ENCODE measurements at regions not wholly inside any gene's neighbourhood (a gene's known extent, or its start where the extent isn't known, plus 50 kb on each side); places are given as distances from the start of the nearest gene placed in this dataset.

- H3K9ac ChIP-seq (ENCODE audit: low read depth, low read length): no peak overlapping the region
- no peak overlapping the region for H2BK120ac ChIP-seq (ENCODE audit: low read depth, low read length)
- ATAC-seq (ENCODE audit: low read depth): peak; percentile 92
- no peak overlapping the region for H2AFZ ChIP-seq (replicated peaks; ENCODE audit: low read length, poor library complexity)
- peaks cover 1% of the 10 kb centered on the region; the same call in 1 of the 2 replicates for H3K4me1 ChIP-seq (ENCODE audit: control insufficient read depth, insufficient read depth, low read length)
- H3K23ac ChIP-seq (ENCODE audit: low read depth, low read length): no peak overlapping the region
- no peak overlapping the region for H4K91ac ChIP-seq (ENCODE audit: insufficient read depth, low read depth, low read length)
- in situ Hi-C loops (cut with MboI; ENCODE audit: low sequenced_read_pairs): no loop called here
- no peaks in the 10 kb centered on the region for H3K27me3 ChIP-seq (ENCODE audit: control insufficient read depth, insufficient read depth, low read length)
- no peaks in the 10 kb centered on the region for H4K20me1 ChIP-seq (ENCODE audit: insufficient read depth, low read length)
- TF ChIP-seq NFE2L2 (IDR thresholded peaks at IDR 0.05; ENCODE audit: low read depth, low read length) (no peak), RCOR1 (IDR thresholded peaks at IDR 0.05; ENCODE audit: insufficient replicate concordance, low read length) (no peak), MAZ (IDR thresholded peaks at IDR 0.05; ENCODE audit: borderline replicate concordance, low read depth, low read length) (no peak), BHLHE40 (IDR thresholded peaks at IDR 0.05; ENCODE audit: low read depth, low read length) (no peak), CHD1 (IDR thresholded peaks at IDR 0.05; ENCODE audit: low read depth, low read length) (no peak), POLR2A (IDR thresholded peaks at IDR 0.05; ENCODE audit: low read depth, low read length) (no peak), RFX5 (IDR thresholded peaks at IDR 0.05; ENCODE audit: low read depth, low read length) (no peak), RAD21 (IDR thresholded peaks at IDR 0.05; ENCODE audit: low read length) (peak; percentile 47), FOS (IDR thresholded peaks at IDR 0.05; ENCODE audit: low read depth, low read length) (no peak), SMC3 (IDR thresholded peaks at IDR 0.05; ENCODE audit: low read depth, low read length) (0 out of 2 replicates have a peak, but pooled peaks have one; percentile 25), CEBPB (IDR thresholded peaks at IDR 0.05; ENCODE audit: low read depth, low read length) (no peak), MAFK (IDR thresholded peaks at IDR 0.05; ENCODE audit: low read depth, low read length) (no peak), CTCF (conservative IDR thresholded peaks at IDR 0.05; ENCODE audit: low read depth, low read length) (peak; percentile 45; the same call in 1 of the 2 replicates)
- TF ChIP-seq, protein P1, sequence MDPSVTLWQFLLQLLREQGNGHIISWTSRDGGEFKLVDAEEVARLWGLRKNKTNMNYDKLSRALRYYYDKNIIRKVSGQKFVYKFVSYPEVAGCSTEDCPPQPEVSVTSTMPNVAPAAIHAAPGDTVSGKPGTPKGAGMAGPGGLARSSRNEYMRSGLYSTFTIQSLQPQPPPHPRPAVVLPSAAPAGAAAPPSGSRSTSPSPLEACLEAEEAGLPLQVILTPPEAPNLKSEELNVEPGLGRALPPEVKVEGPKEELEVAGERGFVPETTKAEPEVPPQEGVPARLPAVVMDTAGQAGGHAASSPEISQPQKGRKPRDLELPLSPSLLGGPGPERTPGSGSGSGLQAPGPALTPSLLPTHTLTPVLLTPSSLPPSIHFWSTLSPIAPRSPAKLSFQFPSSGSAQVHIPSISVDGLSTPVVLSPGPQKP (IDR thresholded peaks at IDR 0.05; ENCODE audit: borderline replicate concordance, low read depth, low read length): no peak
- TF ChIP-seq, protein P2, sequence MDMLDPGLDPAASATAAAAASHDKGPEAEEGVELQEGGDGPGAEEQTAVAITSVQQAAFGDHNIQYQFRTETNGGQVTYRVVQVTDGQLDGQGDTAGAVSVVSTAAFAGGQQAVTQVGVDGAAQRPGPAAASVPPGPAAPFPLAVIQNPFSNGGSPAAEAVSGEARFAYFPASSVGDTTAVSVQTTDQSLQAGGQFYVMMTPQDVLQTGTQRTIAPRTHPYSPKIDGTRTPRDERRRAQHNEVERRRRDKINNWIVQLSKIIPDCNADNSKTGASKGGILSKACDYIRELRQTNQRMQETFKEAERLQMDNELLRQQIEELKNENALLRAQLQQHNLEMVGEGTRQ (IDR thresholded peaks at IDR 0.05; ENCODE audit: low read depth, low read length): no peak
- dilution Hi-C loops (cut with HindIII; ENCODE audit: low sequenced_read_pairs, unreplicated experiment): no loop called here
- WGBS, 2 experiments (ENCODE audit: extremely low coverage in 2 of 2, insufficient read length in 1 of 2): no CpG with 5 or more reads among the region's 1 CpG
- H4K5ac ChIP-seq (ENCODE audit: low read depth, low read length): peak overlapping the region; percentile 63; the same call in 1 of the 2 replicates
- no peak overlapping the region for H3K27ac ChIP-seq (ENCODE audit: insufficient read depth, low read length)
- no peaks in the 10 kb centered on the region for H3K36me3 ChIP-seq (ENCODE audit: control insufficient read depth, insufficient read depth, low read length)
- ChIA-PET CTCF (interaction anchor here (0.7 to 1.2 kb wide), 2 partner anchors 10 to 41 kb away, joined by 3 read pairs; no protein-coding TSS in a partner anchor), POLR2A (ENCODE audit: unreplicated experiment) (no interaction called here)
- H2AK5ac ChIP-seq (ENCODE audit: low read depth, low read length): no peak overlapping the region
- H3K14ac ChIP-seq (replicated peaks; ENCODE audit: low read depth, low read length): no peak overlapping the region
- H3K4me3 ChIP-seq (ENCODE audit: insufficient read depth, low read depth, low read length): no peak overlapping the region
- no peak overlapping the region; the same call in 1 of the 2 replicates for H2BK20ac ChIP-seq (ENCODE audit: low read depth, low read length)
- no peaks in the 10 kb centered on the region for H3K79me1 ChIP-seq (ENCODE audit: low read depth in 1 of 2, low read length in 2 of 2)
- DNase-seq: peak; percentile 28
- no TSS peak for BruUV-seq (replicated peaks)
- no peak overlapping the region for H3K18ac ChIP-seq (ENCODE audit: low read depth, low read length)
- no peak overlapping the region for H4K8ac ChIP-seq (ENCODE audit: low read depth in 2 of 2, low read length in 2 of 2)
- no peak overlapping the region for H3K56ac ChIP-seq (ENCODE audit: extremely low read depth, insufficient read depth, low read length)
- no peak overlapping the region for H3K4ac ChIP-seq (ENCODE audit: low read depth, low read length)
- intact Hi-C loops (cut with micrococcal nuclease): loop anchor here (10.0 kb wide), 1 partner anchor 318 kb away; no protein-coding TSS in a partner anchor
- no peaks in the 10 kb centered on the region for H3K9me1 ChIP-seq (ENCODE audit: insufficient read depth, low read length)
- no peak overlapping the region for H3K4me2 ChIP-seq (ENCODE audit: low read depth, low read length)
- H2AK9ac ChIP-seq (replicated peaks; ENCODE audit: low read depth, low read length, poor library complexity): no peak overlapping the region
- no peaks in the 10 kb centered on the region for H3K9me3 ChIP-seq (ENCODE audit: control insufficient read depth, insufficient read depth, low read length)
- no peak overlapping the region for H2BK5ac ChIP-seq (ENCODE audit: low read depth, low read length, poor library complexity, severe bottlenecking)
- H2BK15ac ChIP-seq (ENCODE audit: low read depth, low read length): no peak overlapping the region
Observed at GRCh38 chr4:111602848-111603247, 542.4 kb upstream of the FAM241A start.

All from IMR-90 (cell line).